ENCODE measurements at regions not wholly inside any gene's neighbourhood (a gene's known extent, or its start where the extent isn't known, plus 50 kb on each side); places are given as distances from the start of the nearest gene placed in this dataset.

- Histone ChIP-seq H3K14ac (ENCODE audit: insufficient read length) (no peak overlapping the region), H2AFZ (ENCODE audit: low read length) (no peak overlapping the region), H2BK120ac (replicated peaks; ENCODE audit: low read depth, low read length) (no peak overlapping the region), H4K5ac (ENCODE audit: insufficient read length, low read depth, low read length) (no peak overlapping the region), H3K36me3 (ENCODE audit: control insufficient read depth in 2 of 4, insufficient read depth in 4 of 4, low read length in 3 of 4) (no peaks in the 10 kb centered on the region), H3K23me2 (ENCODE audit: low read depth, low read length) (no peaks in the 10 kb centered on the region), H3K9me3 (ENCODE audit: insufficient read depth in 2 of 2, low read depth in 1 of 2, low read length in 1 of 2) (no peaks in the 10 kb centered on the region), H3K27ac (ENCODE audit: low read depth, low read length) (no peak overlapping the region), H2BK15ac (ENCODE audit: low read length) (no peak overlapping the region), H2BK12ac (ENCODE audit: low read depth, low read length) (no peak overlapping the region), H4K91ac (replicated peaks; ENCODE audit: insufficient read length, low read length) (no peak overlapping the region), H3K79me1 (ENCODE audit: low read depth, low read length) (no peaks in the 10 kb centered on the region), H3K4me1 (replicated peaks in 1 of 4; ENCODE audit: control insufficient read depth in 3 of 4, insufficient read depth in 4 of 4, low read length in 3 of 4) (peaks cover 0 to 6% (median 5%) of the 10 kb centered on the region in 4 experiments; a peak in 3 of 7 replicates), H3K4me3 (ENCODE audit: extremely low read depth in 1 of 4, insufficient read depth in 2 of 4, low read depth in 3 of 4, low read length in 4 of 4) (no peak overlapping the region), H3K27me3 (replicated peaks in 1 of 4; ENCODE audit: control insufficient read depth in 3 of 4, extremely low read depth in 1 of 4, insufficient read depth in 3 of 4, low read length in 3 of 4) (no peaks in the 10 kb centered on the region), H2BK20ac (ENCODE audit: low read length) (no peak overlapping the region), H3K79me2 (ENCODE audit: control insufficient read depth in 1 of 2, insufficient read depth in 2 of 2, low read length in 2 of 2) (no peaks in the 10 kb centered on the region; a peak in 1 of 4 replicates), H3K56ac (replicated peaks; ENCODE audit: insufficient read length, low read depth, low read length) (no peak overlapping the region), H3K4me2 (ENCODE audit: insufficient read depth in 1 of 2, low read depth in 2 of 2, low read length in 2 of 2) (no peak overlapping the region), H2AK5ac (ENCODE audit: low read depth, low read length) (no peak overlapping the region), H4K8ac (ENCODE audit: extremely low read depth, insufficient read depth, low read length) (no peak overlapping the region), H3K4ac (replicated peaks; ENCODE audit: insufficient read length, low read depth, low read length) (no peak overlapping the region), H3K18ac (ENCODE audit: extremely low read depth, low read length) (no peak overlapping the region), H3K23ac (ENCODE audit: insufficient read length) (no peak overlapping the region), H2BK5ac (ENCODE audit: low read depth, low read length) (no peak overlapping the region), H3K9ac (replicated peaks in 1 of 4; ENCODE audit: extremely low read depth in 1 of 4, low read depth in 3 of 4, low read length in 3 of 4) (no peak overlapping the region), H4K20me1 (replicated peaks in 1 of 2; ENCODE audit: control insufficient read depth in 1 of 2, insufficient read depth in 2 of 2, low read length in 2 of 2) (no peaks in the 10 kb centered on the region)
- no peak for FAIRE-seq
- ChIA-PET POLR2A (ENCODE audit: partially characterized antibody) (no interaction called here), CTCF (ENCODE audit: partially characterized antibody) (interaction anchor here (2.2 to 3.3 kb wide), 2 partner anchors 15 to 32 kb away, joined by 9 to 16 read pairs; no protein-coding TSS in a partner anchor)
- 90% methylated on average over 5 of the region's 5 CpGs; no CpG with 5 or more reads in 1 of the 2 experiments for WGBS, 2 experiments (ENCODE audit: extremely low coverage in 1 of 2, insufficient coverage in 1 of 2, insufficient read length in 1 of 2, insufficient replicate concordance in 2 of 2, low coverage in 1 of 2, low lambda C conversion rate in 2 of 2, missing lambda C conversion rate in 1 of 2)
- TF ChIP-seq ASH2L (IDR thresholded peaks at IDR 0.05; ENCODE audit: low read length): no peak
- TF ChIP-seq, protein P1, sequence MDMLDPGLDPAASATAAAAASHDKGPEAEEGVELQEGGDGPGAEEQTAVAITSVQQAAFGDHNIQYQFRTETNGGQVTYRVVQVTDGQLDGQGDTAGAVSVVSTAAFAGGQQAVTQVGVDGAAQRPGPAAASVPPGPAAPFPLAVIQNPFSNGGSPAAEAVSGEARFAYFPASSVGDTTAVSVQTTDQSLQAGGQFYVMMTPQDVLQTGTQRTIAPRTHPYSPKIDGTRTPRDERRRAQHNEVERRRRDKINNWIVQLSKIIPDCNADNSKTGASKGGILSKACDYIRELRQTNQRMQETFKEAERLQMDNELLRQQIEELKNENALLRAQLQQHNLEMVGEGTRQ (IDR thresholded peaks at IDR 0.05; ENCODE audit: low read length): no peak
- TF ChIP-seq TAF7 (optimal IDR thresholded peaks at IDR 0.05; ENCODE audit: borderline replicate concordance, low read depth, low read length): no peak
- no peak for TF ChIP-seq CBX8 (IDR thresholded peaks at IDR 0.05; ENCODE audit: borderline replicate concordance, low read depth, low read length)
- no peak for TF ChIP-seq CREB1 (IDR thresholded peaks at IDR 0.05)
- TF ChIP-seq KDM1A (IDR thresholded peaks at IDR 0.05; ENCODE audit: borderline replicate concordance, low read length): no peak
- no peak for TF ChIP-seq YY1 (IDR thresholded peaks at IDR 0.05; ENCODE audit: low read depth, low read length)
- TF ChIP-seq PHF8 (conservative IDR thresholded peaks at IDR 0.05; ENCODE audit: low read depth, low read length): no peak
- no peak for TF ChIP-seq BACH1 (IDR thresholded peaks at IDR 0.05; ENCODE audit: low read length)
- TF ChIP-seq SP4 (IDR thresholded peaks at IDR 0.05; ENCODE audit: low read length): no peak
- no peak for TF ChIP-seq SIRT6 (IDR thresholded peaks at IDR 0.05; ENCODE audit: low read length)
- no peak for TF ChIP-seq SUZ12 (IDR thresholded peaks at IDR 0.05; ENCODE audit: low read length)
- no peak for TF ChIP-seq SIN3A (conservative IDR thresholded peaks at IDR 0.05 in 1 of 2, IDR thresholded peaks at IDR 0.05 in 1 of 2; ENCODE audit: low read depth in 1 of 2, low read length in 2 of 2)
- DNase-seq (ENCODE audit: low read depth in 1 of 2, low spot score in 2 of 2): no peak
Measured at GRCh38 chr3:28700728-28701127, 352.1 kb upstream of the AZI2 start.

Measured in H1 (cell line).